Fibroblast of lung (primary cell): ENCODE measurements at regions not wholly inside any gene's neighbourhood (a gene's known extent, or its start where the extent isn't known, plus 50 kb on each side); places are given as distances from the start of the nearest gene placed in this dataset.

Experiments
- DNase-seq, 2 donors: peaks; one replicate each; pipeline versions ENCODE4 v3.0.0 to v3.0.0-alpha.2; 2010; ENCODE audit warnings: low read depth in 2 of 2
- H2AFZ ChIP-seq: 2 replicates; pipeline ENCODE4 v1.5.1; 2012; ENCODE audit warnings: low read length, control low read depth, inconsistent platforms
- H3K27ac ChIP-seq: 2 replicates; pipeline ENCODE4 v1.5.1; 2011; ENCODE audit warnings: low read length, control low read depth; ENCODE audit not compliant: insufficient read depth
- H3K27me3 ChIP-seq: 2 replicates; pipeline ENCODE4 v1.5.1; 2011; ENCODE audit warnings: mild to moderate bottlenecking, low read length; ENCODE audit not compliant: control insufficient read depth, insufficient read depth
- H3K36me3 ChIP-seq: 2 replicates; pipeline ENCODE4 v1.5.1; 2011; ENCODE audit warnings: low read length; ENCODE audit not compliant: control insufficient read depth, insufficient read depth
- H3K4me1 ChIP-seq: 2 replicates; pipeline ENCODE4 v1.5.1; 2011; ENCODE audit warnings: low read length; ENCODE audit not compliant: control insufficient read depth, insufficient read depth; ENCODE audit errors: extremely low read depth
- H3K4me2 ChIP-seq: 2 replicates; pipeline ENCODE4 v1.5.1; 2011; ENCODE audit warnings: low read length, control low read depth; ENCODE audit not compliant: insufficient read depth; ENCODE audit errors: extremely low read depth
- H3K4me3 ChIP-seq, 4 experiments: fragments of 200-600 bp in 1 of 4; sonication (generic) in 1 of 4; replicated peaks in 1 of 4; 2 replicates each; pipeline ENCODE4 v1.5.1; 2011 to 2016; ENCODE audit warnings: low read length in 4 of 4, low read depth in 3 of 4, mild to moderate bottlenecking in 3 of 4, control low read depth in 2 of 4, inconsistent platforms in 1 of 4, mixed read lengths in 1 of 4; ENCODE audit not compliant: insufficient read depth in 1 of 4; ENCODE audit errors: control extremely low read depth in 1 of 4
- H3K79me2 ChIP-seq: 2 replicates; pipeline ENCODE4 v1.5.1; 2012; ENCODE audit warnings: mild to moderate bottlenecking, low read length, inconsistent platforms; ENCODE audit not compliant: control insufficient read depth, insufficient read depth
- H3K9ac ChIP-seq: 2 replicates; pipeline ENCODE4 v1.5.1; 2011; ENCODE audit warnings: mild to moderate bottlenecking, low read length, control low read depth; ENCODE audit not compliant: insufficient read depth
- H3K9me3 ChIP-seq: 2 replicates; pipeline ENCODE4 v1.5.1; 2012; ENCODE audit warnings: low read depth, low read length; ENCODE audit not compliant: control insufficient read depth, insufficient read depth
- H4K20me1 ChIP-seq: 2 replicates; pipeline ENCODE4 v1.5.1; 2011; ENCODE audit warnings: low read length; ENCODE audit not compliant: control insufficient read depth, insufficient read depth; ENCODE audit errors: extremely low read depth
- EZH2 ChIP-seq: IDR thresholded peaks from 2 replicates; pipeline ENCODE4 v1.5.1; 2012; ENCODE audit warnings: low read length, control low read depth, mild to moderate bottlenecking; ENCODE audit errors: missing control alignments
- TF ChIP-seq, protein P1 (sequence below), 2 donors: IDR thresholded peaks in 1 of 2; conservative IDR thresholded peaks in 1 of 2; 1 replicate in 1 of 2; 2 replicates in 1 of 2; pipeline ENCODE4 v1.5.1; 2011 to 2012; ENCODE audit warnings: low read length in 2 of 2, control low read depth in 1 of 2, inconsistent platforms in 1 of 2, low read depth in 1 of 2, mild to moderate bottlenecking in 1 of 2

- Histone ChIP-seq H2AFZ (peak overlapping the region; percentile 26), H3K4me3 (no peak overlapping the region), H3K4me2 (peak overlapping the region; percentile 51), H3K9me3 (no peaks in the 10 kb centered on the region), H3K4me1 (peaks cover 5% of the 10 kb centered on the region), H4K20me1 (no peaks in the 10 kb centered on the region), H3K36me3 (no peaks in the 10 kb centered on the region), H3K27ac (no peak overlapping the region), H3K79me2 (no peaks in the 10 kb centered on the region), H3K27me3 (no peaks in the 10 kb centered on the region), H3K9ac (no peak overlapping the region)
- DNase-seq: peak; percentile 81 to 84
- TF ChIP-seq EZH2: no peak
- TF ChIP-seq, protein P1, sequence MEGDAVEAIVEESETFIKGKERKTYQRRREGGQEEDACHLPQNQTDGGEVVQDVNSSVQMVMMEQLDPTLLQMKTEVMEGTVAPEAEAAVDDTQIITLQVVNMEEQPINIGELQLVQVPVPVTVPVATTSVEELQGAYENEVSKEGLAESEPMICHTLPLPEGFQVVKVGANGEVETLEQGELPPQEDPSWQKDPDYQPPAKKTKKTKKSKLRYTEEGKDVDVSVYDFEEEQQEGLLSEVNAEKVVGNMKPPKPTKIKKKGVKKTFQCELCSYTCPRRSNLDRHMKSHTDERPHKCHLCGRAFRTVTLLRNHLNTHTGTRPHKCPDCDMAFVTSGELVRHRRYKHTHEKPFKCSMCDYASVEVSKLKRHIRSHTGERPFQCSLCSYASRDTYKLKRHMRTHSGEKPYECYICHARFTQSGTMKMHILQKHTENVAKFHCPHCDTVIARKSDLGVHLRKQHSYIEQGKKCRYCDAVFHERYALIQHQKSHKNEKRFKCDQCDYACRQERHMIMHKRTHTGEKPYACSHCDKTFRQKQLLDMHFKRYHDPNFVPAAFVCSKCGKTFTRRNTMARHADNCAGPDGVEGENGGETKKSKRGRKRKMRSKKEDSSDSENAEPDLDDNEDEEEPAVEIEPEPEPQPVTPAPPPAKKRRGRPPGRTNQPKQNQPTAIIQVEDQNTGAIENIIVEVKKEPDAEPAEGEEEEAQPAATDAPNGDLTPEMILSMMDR (conservative IDR thresholded peaks at IDR 0.05 in 1 of 2, IDR thresholded peaks at IDR 0.05 in 1 of 2; ENCODE audit: low read depth in 1 of 2, low read length in 2 of 2): no peak
These were observed 559.0 kb upstream of the RGMB start for GRCh38 chr5:98214240-98215051.

DNA sequence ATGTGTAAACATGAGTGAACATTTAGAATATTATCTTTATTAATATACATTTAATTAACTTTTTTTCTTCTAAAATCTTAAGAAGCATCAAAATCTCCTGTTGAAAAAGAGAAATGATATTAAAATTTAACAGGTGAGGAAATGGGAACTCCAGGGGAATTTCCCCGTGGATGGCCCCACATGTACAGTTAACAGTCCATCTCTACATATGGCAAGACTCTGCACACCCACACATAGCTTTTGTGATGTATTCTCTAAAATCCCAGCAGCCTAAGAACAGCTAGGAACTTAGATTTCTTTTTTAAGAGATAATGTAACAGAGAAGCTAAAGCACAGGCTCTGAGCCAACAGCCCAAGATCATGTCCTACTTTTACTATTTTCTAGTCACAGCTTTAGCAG, 556.3 kb upstream of the RGMB start:
- H4K20me1 ChIP-seq: no peaks in the 10 kb centered on the region
- no peaks in the 10 kb centered on the region for H3K27me3 ChIP-seq
- no peak for DNase-seq
- TF ChIP-seq EZH2: no peak
- TF ChIP-seq, protein P1 (conservative IDR thresholded peaks at IDR 0.05 in 1 of 2, IDR thresholded peaks at IDR 0.05 in 1 of 2; ENCODE audit: low read depth in 1 of 2, low read length in 2 of 2): no peak
- no peak overlapping the region for H3K4me3 ChIP-seq
- no peaks in the 10 kb centered on the region for H3K9me3 ChIP-seq
- no peak overlapping the region for H3K27ac ChIP-seq
- no peaks in the 10 kb centered on the region for H3K79me2 ChIP-seq
- H3K4me1 ChIP-seq: peaks cover 5% of the 10 kb centered on the region
- no peak overlapping the region for H3K4me2 ChIP-seq
- H2AFZ ChIP-seq: no peak overlapping the region
- no peak overlapping the region for H3K9ac ChIP-seq
- H3K36me3 ChIP-seq: no peaks in the 10 kb centered on the region

- no peak for DNase-seq
- Histone ChIP-seq H3K36me3 (no peaks in the 10 kb centered on the region), H3K9me3 (no peaks in the 10 kb centered on the region), H4K20me1 (no peaks in the 10 kb centered on the region), H3K27ac (no peak overlapping the region), H2AFZ (no peak overlapping the region), H3K27me3 (no peaks in the 10 kb centered on the region), H3K4me2 (no peak overlapping the region), H3K79me2 (no peaks in the 10 kb centered on the region), H3K9ac (no peak overlapping the region), H3K4me1 (peaks cover 5% of the 10 kb centered on the region), H3K4me3 (no peak overlapping the region)
- TF ChIP-seq, protein P1 (conservative IDR thresholded peaks at IDR 0.05 in 1 of 2, IDR thresholded peaks at IDR 0.05 in 1 of 2; ENCODE audit: low read depth in 1 of 2, low read length in 2 of 2): no peak
- no peak for TF ChIP-seq EZH2
These were observed 554.6 kb upstream of the RGMB start for GRCh38 chr5:98218838-98219237.
